GM18951 (cell line): ENCODE measurements at regions not wholly inside any gene's neighbourhood (a gene's known extent, or its start where the extent isn't known, plus 50 kb on each side); places are given as distances from the start of the nearest gene placed in this dataset.
"Not testable (repeated sequence)": the region's sequence is repeated elsewhere in the genome, so short reads cannot be mapped to it uniquely, and the experiment has no call there.

Experiments
- POLR2A ChIP-seq: IDR thresholded peaks from 4 replicates; pipeline ENCODE4 v1.6.1; 2011; ENCODE audit warnings: mild to moderate bottlenecking; ENCODE audit not compliant: insufficient read length, insufficient read depth; ENCODE audit errors: extremely low read depth
- in situ Hi-C: fragments of 300-500 bp; cut with MboI; formaldehyde crosslinking; loops from one replicate; pipeline ENCODE4 v1.12.0; 2022; ENCODE audit warnings: low sequenced_read_pairs, mixed read lengths, inconsistent platforms; ENCODE audit not compliant: unreplicated experiment

- no peak for TF ChIP-seq POLR2A
These were observed 127.4 kb upstream of the ZPLD1 start for GRCh38 chr3:102307442-102307841.

GRCh38 chr3:102329066-102329465 lies 105.7 kb upstream of the ZPLD1 start:
- in situ Hi-C loops = no loop called here
- TF ChIP-seq POLR2A = no peak

More at GRCh38 chr3:102307442-102307841, 127.4 kb upstream of the ZPLD1 start:
- in situ Hi-C loops = no loop called here

- TF ChIP-seq POLR2A = no peak
- in situ Hi-C loops = no loop called here
These were observed 105.3 kb upstream of the ZPLD1 start for GRCh38 chr3:102329561-102329960.

GRCh38 chr3:102332205-102332604 lies 102.6 kb upstream of the ZPLD1 start:
- in situ Hi-C loops = no loop called here
- TF ChIP-seq POLR2A = no peak

- TF ChIP-seq POLR2A = no peak
- in situ Hi-C loops = no loop called here
These were observed 101.9 kb upstream of the ZPLD1 start for GRCh38 chr3:102332934-102333333.

GRCh38 chr3:102336130-102336529 lies 98.7 kb upstream of the ZPLD1 start:
- in situ Hi-C loops = no loop called here
- TF ChIP-seq POLR2A = no peak

- in situ Hi-C loops = no loop called here
- no peak for TF ChIP-seq POLR2A
These were observed 95.1 kb upstream of the ZPLD1 start for GRCh38 chr3:102339671-102340070.

GRCh38 chr3:102346897-102347296 lies 87.9 kb upstream of the ZPLD1 start:
- in situ Hi-C loops = no loop called here
- TF ChIP-seq POLR2A = no peak

GRCh38 chr3:102348904-102349303 lies 85.9 kb upstream of the ZPLD1 start:
- TF ChIP-seq POLR2A = no peak

GRCh38 chr3:102353148-102353547 lies 81.7 kb upstream of the ZPLD1 start:
- in situ Hi-C loops = no loop called here

More at GRCh38 chr3:102348904-102349303, 85.9 kb upstream of the ZPLD1 start:
- in situ Hi-C loops = no loop called here

GRCh38 chr3:102353805-102354204 lies 81.0 kb upstream of the ZPLD1 start:
- in situ Hi-C loops = no loop called here
- TF ChIP-seq POLR2A = no peak

More at GRCh38 chr3:102353148-102353547, 81.7 kb upstream of the ZPLD1 start:
- no peak for TF ChIP-seq POLR2A

GRCh38 chr3:102354818-102355515 lies 79.8 kb upstream of the ZPLD1 start:
- in situ Hi-C loops = no loop called here
- no peak for TF ChIP-seq POLR2A

- TF ChIP-seq POLR2A = no peak
- in situ Hi-C loops = no loop called here
These were observed 78.3 kb upstream of the ZPLD1 start for GRCh38 chr3:102356506-102356905.

- in situ Hi-C loops = not testable (repeated sequence)
These were observed 77.5 kb upstream of the ZPLD1 start for GRCh38 chr3:102357313-102357712.
